ENCODE measurements at regions not wholly inside any gene's neighbourhood (a gene's known extent, or its start where the extent isn't known, plus 50 kb on each side); places are given as distances from the start of the nearest gene placed in this dataset.
"Not testable (repeated sequence)": the region's sequence is repeated elsewhere in the genome, so short reads cannot be mapped to it uniquely, and the experiment has no call there.

DNA sequence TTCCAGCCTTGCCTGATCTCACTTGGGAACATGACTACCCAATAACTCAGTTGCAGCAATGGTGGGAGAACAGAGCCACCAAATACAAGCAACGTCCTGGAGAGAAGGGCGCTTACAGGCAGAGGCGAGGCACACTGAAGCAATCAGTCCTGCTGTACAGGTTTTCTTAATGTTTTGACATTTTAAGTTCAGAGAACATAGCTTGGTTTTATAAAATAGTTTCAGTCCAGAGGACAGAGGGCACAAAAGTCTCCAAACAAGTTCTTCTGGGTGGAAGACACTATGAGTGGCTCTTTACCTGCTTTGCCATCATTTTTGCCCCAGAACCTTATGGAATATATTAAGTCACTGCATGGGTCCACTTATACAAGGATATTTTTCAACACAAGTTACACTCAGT is 103.4 kb upstream of the KCNG1 start:
- Histone ChIP-seq H3K4me1 (ENCODE audit: control insufficient read depth, insufficient read depth, low read length) (peaks cover 12% of the 10 kb centered on the region), H3K36me3 (ENCODE audit: control insufficient read depth, insufficient read depth, low read length) (no peaks in the 10 kb centered on the region), H3K9ac (ENCODE audit: low read length) (no peak overlapping the region), H3K4me3 (ENCODE audit: low read length) (no peak overlapping the region), H3K27me3 (ENCODE audit: control insufficient read depth, insufficient read depth, low read length) (no peaks in the 10 kb centered on the region), H3K9me3 (ENCODE audit: control insufficient read depth, low read length) (no peaks in the 10 kb centered on the region)

DNA sequence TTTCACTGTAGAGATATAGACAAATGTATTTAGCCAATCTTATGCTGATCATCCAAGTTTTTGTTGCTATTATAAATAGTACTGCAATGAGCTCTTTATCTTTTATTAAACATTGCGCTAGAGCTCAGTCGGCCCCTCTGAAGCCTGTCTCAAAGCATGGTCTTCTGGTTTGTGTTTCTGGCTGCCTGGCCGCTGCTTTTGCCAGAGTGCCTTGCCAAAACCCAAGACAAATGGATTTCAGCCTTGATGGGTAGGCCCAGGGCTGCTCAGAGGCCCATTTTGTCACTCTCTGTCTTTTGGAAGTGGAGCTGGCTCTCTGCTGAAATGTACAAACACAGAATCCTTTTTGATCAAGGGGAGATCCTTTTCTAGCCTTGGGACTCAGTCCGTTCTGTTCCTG is 102.9 kb upstream of the KCNG1 start:
- Histone ChIP-seq H3K4me1 (ENCODE audit: control insufficient read depth, insufficient read depth, low read length) (peaks cover 16% of the 10 kb centered on the region), H3K4me3 (ENCODE audit: low read length) (no peak overlapping the region), H3K9me3 (ENCODE audit: control insufficient read depth, low read length) (no peaks in the 10 kb centered on the region), H3K9ac (ENCODE audit: low read length) (no peak overlapping the region), H3K27me3 (ENCODE audit: control insufficient read depth, insufficient read depth, low read length) (no peaks in the 10 kb centered on the region), H3K36me3 (ENCODE audit: control insufficient read depth, insufficient read depth, low read length) (no peaks in the 10 kb centered on the region)

DNA sequence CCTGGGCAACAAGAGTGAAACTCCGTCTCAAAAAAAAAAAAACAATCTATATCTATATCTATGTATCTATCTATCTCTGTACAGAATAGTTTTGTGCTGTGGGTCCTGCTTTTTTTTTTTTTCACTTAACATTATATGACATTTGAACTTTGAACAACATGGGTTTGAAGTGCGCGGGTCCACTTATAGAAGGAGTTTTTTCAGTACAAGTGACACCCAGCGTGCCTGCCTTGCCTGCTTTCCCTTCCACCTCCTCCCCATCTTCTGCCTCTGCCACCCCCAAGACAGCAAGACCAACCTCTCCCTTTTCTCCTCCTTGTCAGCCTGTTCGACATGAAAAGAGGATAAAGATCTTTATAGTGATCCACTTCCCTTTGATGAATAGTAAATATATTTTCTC is 102.2 kb upstream of the KCNG1 start:
- Histone ChIP-seq H3K27me3 (ENCODE audit: control insufficient read depth, insufficient read depth, low read length) (no peaks in the 10 kb centered on the region), H3K9ac (ENCODE audit: low read length) (no peak overlapping the region), H3K9me3 (ENCODE audit: control insufficient read depth, low read length) (no peaks in the 10 kb centered on the region), H3K4me3 (ENCODE audit: low read length) (no peak overlapping the region), H3K36me3 (ENCODE audit: control insufficient read depth, insufficient read depth, low read length) (no peaks in the 10 kb centered on the region), H3K4me1 (ENCODE audit: control insufficient read depth, insufficient read depth, low read length) (peaks cover 23% of the 10 kb centered on the region)

DNA sequence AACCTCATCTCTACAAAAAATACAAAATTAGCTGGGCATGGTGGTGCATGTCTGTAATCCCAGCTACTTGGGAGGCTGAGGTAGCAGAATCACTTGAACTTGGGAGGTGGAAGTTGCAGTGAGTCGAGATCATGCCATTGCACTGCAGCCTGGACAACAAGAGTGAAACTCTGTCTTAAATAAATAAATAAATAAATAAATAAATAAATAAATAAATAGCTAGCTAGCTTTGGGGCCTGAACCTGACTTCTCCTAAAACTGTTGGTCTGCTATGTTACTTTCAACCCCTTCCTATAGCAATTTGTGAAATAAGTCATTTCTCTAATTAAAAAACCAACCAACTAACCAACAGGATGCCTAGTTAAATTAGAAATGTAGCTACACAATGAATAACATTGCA is 101.0 kb upstream of the KCNG1 start:
- not testable (repeated sequence) for H3K9ac ChIP-seq (ENCODE audit: low read length); H3K36me3 ChIP-seq (ENCODE audit: control insufficient read depth, insufficient read depth, low read length); H3K9me3 ChIP-seq (ENCODE audit: control insufficient read depth, low read length); H3K27me3 ChIP-seq (ENCODE audit: control insufficient read depth, insufficient read depth, low read length); H3K4me3 ChIP-seq (ENCODE audit: low read length)
- peaks cover 18% of the 10 kb centered on the region for H3K4me1 ChIP-seq (ENCODE audit: control insufficient read depth, insufficient read depth, low read length)

DNA sequence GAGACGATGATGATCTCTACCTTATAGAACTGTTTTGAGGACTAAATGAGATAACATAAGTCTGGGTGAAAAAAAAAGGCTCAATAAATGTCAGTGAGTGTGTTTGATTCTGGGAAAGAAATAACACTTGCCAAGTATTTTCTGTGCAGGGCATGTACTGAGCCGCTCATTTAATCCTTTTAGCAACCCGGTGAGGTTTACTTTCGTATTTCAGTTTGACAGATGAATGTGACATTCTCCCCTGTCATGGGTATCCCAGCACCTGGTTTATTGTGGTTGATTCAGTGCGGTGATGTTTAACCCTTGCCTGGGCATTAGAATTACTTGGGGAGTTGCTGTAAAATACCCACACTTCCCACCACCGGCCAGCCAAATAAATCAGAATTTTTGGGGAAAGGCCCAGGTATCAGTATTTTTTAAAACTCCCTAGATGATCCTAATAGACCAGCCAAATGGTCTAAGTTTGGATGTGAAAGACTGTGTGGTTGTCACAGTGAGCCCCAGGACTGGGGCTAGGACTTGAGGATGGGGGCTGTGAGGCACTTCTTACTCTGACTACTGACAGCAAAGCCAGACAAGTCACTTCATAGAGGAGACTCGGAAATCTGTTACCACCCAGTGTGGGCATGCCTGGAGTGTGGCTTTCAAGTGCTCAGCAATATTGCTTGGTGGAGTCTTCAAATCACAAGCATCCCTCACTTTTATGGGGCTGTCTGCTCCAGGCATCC is 100.2 kb upstream of the KCNG1 start:
- no peak overlapping the region for H3K9ac ChIP-seq (ENCODE audit: low read length)
- H3K27me3 ChIP-seq (ENCODE audit: control insufficient read depth, insufficient read depth, low read length), result no peaks in the 10 kb centered on the region
- H3K9me3 ChIP-seq (ENCODE audit: control insufficient read depth, low read length), result no peaks in the 10 kb centered on the region
- H3K4me3 ChIP-seq (ENCODE audit: low read length), result no peak overlapping the region
- H3K4me1 ChIP-seq (ENCODE audit: control insufficient read depth, insufficient read depth, low read length), result peaks cover 12% of the 10 kb centered on the region
- H3K36me3 ChIP-seq (ENCODE audit: control insufficient read depth, insufficient read depth, low read length), result no peaks in the 10 kb centered on the region

DNA sequence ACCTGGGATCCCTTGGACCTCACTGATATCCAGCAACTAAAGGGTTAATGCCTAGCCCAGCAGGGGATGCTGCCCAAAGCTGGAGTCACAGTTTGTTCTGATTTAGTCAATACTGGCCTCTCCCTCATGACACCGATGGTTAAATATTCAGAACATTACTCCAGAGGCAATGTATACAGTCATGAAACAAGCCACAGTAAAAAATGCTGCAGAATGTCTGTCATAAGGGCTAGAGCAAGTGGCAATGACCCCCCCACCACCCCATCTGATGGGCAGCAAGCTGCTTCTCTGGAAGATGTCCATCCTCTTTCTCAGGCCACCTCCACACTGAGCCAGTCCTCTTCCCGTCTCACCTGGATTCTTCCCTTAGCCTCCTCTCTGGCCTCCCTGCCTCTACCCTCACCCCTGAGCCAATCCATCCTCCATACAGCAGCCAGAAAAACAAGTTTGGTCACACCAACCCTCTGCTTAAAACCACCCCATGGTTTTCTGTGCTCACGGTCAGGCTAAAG is 99.0 kb upstream of the KCNG1 start:
- Histone ChIP-seq H3K4me3 (ENCODE audit: low read length) (no peak overlapping the region), H3K4me1 (ENCODE audit: control insufficient read depth, insufficient read depth, low read length) (peaks cover 12% of the 10 kb centered on the region)

DNA sequence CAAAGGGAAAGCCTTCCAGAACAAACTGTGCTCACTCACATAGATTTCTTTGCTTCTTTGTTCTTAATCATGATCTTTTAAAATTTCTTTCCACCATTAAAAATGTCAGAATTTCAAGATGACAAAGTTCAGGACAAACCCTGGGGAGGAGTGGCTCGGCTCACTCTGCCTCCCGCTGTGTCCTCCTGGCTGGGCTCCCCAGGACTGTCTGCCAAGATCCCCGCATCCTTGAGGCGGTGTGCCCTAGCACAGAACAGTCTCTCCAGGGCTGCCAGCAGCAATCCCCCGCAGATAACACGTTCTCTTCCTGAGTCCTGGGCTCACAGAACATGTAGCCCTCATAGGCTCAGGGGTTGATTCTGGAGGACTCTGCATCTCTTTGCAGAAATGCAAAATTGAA is 98.4 kb upstream of the KCNG1 start:
- Histone ChIP-seq H3K9ac (ENCODE audit: low read length) (no peak overlapping the region), H3K4me3 (ENCODE audit: low read length) (no peak overlapping the region), H3K9me3 (ENCODE audit: control insufficient read depth, low read length) (no peaks in the 10 kb centered on the region), H3K4me1 (ENCODE audit: control insufficient read depth, insufficient read depth, low read length) (peaks cover 12% of the 10 kb centered on the region), H3K36me3 (ENCODE audit: control insufficient read depth, insufficient read depth, low read length) (no peaks in the 10 kb centered on the region), H3K27me3 (ENCODE audit: control insufficient read depth, insufficient read depth, low read length) (no peaks in the 10 kb centered on the region)

More for the DNA sequence above, 99.0 kb upstream of the KCNG1 start:
- Histone ChIP-seq H3K9ac (ENCODE audit: low read length) (no peak overlapping the region), H3K27me3 (ENCODE audit: control insufficient read depth, insufficient read depth, low read length) (no peaks in the 10 kb centered on the region), H3K9me3 (ENCODE audit: control insufficient read depth, low read length) (no peaks in the 10 kb centered on the region), H3K36me3 (ENCODE audit: control insufficient read depth, insufficient read depth, low read length) (no peaks in the 10 kb centered on the region)

DNA sequence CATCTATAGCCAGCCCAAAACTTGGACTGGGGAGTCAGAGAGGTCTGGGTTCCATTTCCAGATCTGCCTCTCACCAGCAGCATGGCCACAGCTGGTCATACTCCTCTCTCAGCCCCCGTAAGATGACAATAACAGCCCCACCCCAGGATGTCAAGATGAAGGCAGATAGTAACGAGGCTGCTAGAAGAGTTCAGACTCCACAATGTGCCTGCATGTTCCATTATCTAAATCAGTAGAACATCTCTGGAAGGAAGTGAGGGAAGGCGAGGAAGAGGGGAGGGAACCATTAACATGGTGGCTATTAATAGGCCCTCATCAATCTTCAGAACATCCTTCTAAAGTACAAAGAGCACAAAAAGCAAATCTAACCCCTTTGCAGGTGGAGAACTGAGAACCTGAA is 98.0 kb upstream of the KCNG1 start:
- H3K9ac ChIP-seq (ENCODE audit: low read length), result no peak overlapping the region
- no peak overlapping the region for H3K4me3 ChIP-seq (ENCODE audit: low read length)
- no peaks in the 10 kb centered on the region for H3K36me3 ChIP-seq (ENCODE audit: control insufficient read depth, insufficient read depth, low read length)
- peaks cover 12% of the 10 kb centered on the region for H3K4me1 ChIP-seq (ENCODE audit: control insufficient read depth, insufficient read depth, low read length)
- no peaks in the 10 kb centered on the region for H3K27me3 ChIP-seq (ENCODE audit: control insufficient read depth, insufficient read depth, low read length)
- no peaks in the 10 kb centered on the region for H3K9me3 ChIP-seq (ENCODE audit: control insufficient read depth, low read length)

DNA sequence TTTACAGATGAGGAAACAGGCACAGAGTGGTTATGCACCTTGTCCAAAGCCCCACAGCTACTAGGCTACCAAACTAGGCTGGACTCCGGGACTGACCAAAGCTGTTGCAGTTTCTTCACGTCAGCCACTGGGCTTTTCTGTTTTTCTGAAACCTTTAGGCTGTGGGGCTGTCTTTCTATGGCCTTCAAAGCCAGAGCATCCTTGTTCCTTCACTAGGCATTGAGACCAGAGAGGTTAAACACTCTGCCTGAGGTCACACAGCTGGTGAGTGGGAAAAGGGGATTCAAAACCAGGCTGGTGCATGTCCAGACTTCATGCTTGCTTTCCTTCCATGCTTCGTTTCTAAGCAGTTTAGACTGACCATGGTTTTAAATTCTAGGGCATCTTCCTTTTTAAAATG is 97.5 kb upstream of the KCNG1 start:
- Histone ChIP-seq H3K9me3 (ENCODE audit: control insufficient read depth, low read length) (no peaks in the 10 kb centered on the region), H3K4me1 (ENCODE audit: control insufficient read depth, insufficient read depth, low read length) (peaks cover 12% of the 10 kb centered on the region), H3K9ac (ENCODE audit: low read length) (no peak overlapping the region), H3K36me3 (ENCODE audit: control insufficient read depth, insufficient read depth, low read length) (no peaks in the 10 kb centered on the region), H3K27me3 (ENCODE audit: control insufficient read depth, insufficient read depth, low read length) (no peaks in the 10 kb centered on the region), H3K4me3 (ENCODE audit: low read length) (no peak overlapping the region)

DNA sequence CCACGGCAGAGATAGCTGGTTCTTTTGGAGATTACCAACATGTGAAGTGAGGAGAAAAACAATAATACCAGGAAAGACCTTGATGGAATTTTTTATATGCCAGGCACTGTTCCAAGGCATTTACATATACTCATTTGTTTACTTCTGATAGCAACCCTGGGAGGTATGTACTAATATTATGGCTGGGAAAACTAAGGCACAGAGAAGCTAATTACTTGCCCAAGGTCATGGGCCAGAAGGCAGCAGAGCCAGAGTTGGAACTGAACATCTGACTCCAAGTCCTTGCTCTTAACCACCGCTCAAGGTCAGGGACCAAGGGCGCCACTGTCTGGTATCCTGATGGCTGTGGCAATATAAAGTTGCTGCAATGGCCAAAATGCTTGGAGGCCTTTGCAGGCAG is 97.0 kb upstream of the KCNG1 start:
- Histone ChIP-seq H3K4me3 (ENCODE audit: low read length) (no peak overlapping the region), H3K4me1 (ENCODE audit: control insufficient read depth, insufficient read depth, low read length) (peaks cover 12% of the 10 kb centered on the region)

DNA sequence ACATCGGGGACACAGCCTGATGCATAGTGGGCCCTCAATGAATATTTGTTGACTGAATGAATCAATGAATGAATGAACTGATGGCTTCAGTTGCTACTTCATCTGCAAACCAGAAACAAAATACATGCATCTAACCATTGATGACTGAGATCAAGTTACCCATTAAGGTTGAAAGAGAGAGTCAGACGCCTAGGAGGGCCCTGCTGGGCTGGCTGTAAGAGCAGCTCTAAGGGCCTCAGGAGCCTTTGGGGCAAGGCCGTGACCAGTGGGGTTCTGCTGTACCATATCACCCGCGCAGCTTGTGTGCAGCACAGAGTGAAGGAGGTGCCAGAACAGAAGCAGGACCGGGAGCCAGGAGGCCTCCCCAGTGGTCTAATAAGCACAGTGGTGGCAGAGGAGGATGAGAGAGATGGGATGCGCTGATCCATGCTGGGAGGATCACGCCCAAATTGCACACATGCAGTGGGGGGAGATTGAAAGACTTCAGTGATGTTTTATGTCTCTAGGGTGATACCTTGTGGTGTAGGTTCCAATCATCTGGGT is 96.1 kb upstream of the KCNG1 start:
- Histone ChIP-seq H3K36me3 (ENCODE audit: control insufficient read depth, insufficient read depth, low read length) (no peaks in the 10 kb centered on the region), H3K9me3 (ENCODE audit: control insufficient read depth, low read length) (no peaks in the 10 kb centered on the region), H3K4me3 (ENCODE audit: low read length) (no peak overlapping the region), H3K27me3 (ENCODE audit: control insufficient read depth, insufficient read depth, low read length) (no peaks in the 10 kb centered on the region), H3K4me1 (ENCODE audit: control insufficient read depth, insufficient read depth, low read length) (peaks cover 12% of the 10 kb centered on the region), H3K9ac (ENCODE audit: low read length) (no peak overlapping the region)

More for the DNA sequence above, 97.0 kb upstream of the KCNG1 start:
- Histone ChIP-seq H3K36me3 (ENCODE audit: control insufficient read depth, insufficient read depth, low read length) (no peaks in the 10 kb centered on the region), H3K9me3 (ENCODE audit: control insufficient read depth, low read length) (no peaks in the 10 kb centered on the region), H3K27me3 (ENCODE audit: control insufficient read depth, insufficient read depth, low read length) (no peaks in the 10 kb centered on the region), H3K9ac (ENCODE audit: low read length) (no peak overlapping the region)

DNA sequence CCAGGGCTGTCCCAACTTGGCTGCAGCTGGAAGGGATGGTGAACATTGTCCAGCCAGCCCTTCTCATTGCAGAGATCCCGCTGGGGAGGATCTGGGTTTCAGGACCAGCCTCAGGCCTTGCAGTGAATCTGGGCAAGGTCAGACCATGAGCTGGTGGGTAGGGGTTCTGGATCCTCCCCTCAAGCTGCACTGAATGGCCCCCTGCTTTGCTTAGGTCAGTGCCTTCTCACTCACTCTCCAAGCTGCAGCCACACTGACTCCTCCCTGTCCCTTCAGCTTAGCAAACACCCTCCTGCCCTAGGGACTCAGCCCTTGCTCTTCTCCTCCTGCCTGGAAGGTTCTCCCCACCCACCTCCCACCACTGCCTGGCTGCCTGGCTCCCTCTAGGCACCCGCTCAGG is 95.3 kb upstream of the KCNG1 start:
- Histone ChIP-seq H3K9ac (ENCODE audit: low read length) (no peak overlapping the region), H3K36me3 (ENCODE audit: control insufficient read depth, insufficient read depth, low read length) (no peaks in the 10 kb centered on the region), H3K4me1 (ENCODE audit: control insufficient read depth, insufficient read depth, low read length) (peaks cover 12% of the 10 kb centered on the region), H3K4me3 (ENCODE audit: low read length) (no peak overlapping the region), H3K9me3 (ENCODE audit: control insufficient read depth, low read length) (no peaks in the 10 kb centered on the region), H3K27me3 (ENCODE audit: control insufficient read depth, insufficient read depth, low read length) (no peaks in the 10 kb centered on the region)

Measured in mucosa of stomach (tissue), 1 donor.